ENCODE measurements at regions not wholly inside any gene's neighbourhood (a gene's known extent, or its start where the extent isn't known, plus 50 kb on each side); places are given as distances from the start of the nearest gene placed in this dataset.

GRCh38 chr10:129191797-129192196 lies 275.2 kb upstream of the MGMT start:
- in situ Hi-C loops (cut with MboI; ENCODE audit: low sequenced_read_pairs, unreplicated experiment): no loop called here
- TF ChIP-seq CTCF (IDR thresholded peaks at IDR 0.05; ENCODE audit: borderline replicate concordance, control extremely low read depth, extremely low read depth, insufficient read depth, missing control alignments): no peak

GRCh38 chr10:129192344-129193128 lies 274.5 kb upstream of the MGMT start:
- no peak for TF ChIP-seq CTCF (IDR thresholded peaks at IDR 0.05; ENCODE audit: borderline replicate concordance, control extremely low read depth, extremely low read depth, insufficient read depth, missing control alignments)
- in situ Hi-C loops (cut with MboI; ENCODE audit: low sequenced_read_pairs, unreplicated experiment): no loop called here
- DNase-seq (ENCODE audit: low spot score): no peak

More at GRCh38 chr10:129191797-129192196, 275.2 kb upstream of the MGMT start:
- DNase-seq (ENCODE audit: low spot score): no peak

- in situ Hi-C loops (cut with MboI; ENCODE audit: low sequenced_read_pairs, unreplicated experiment): no loop called here
- no peak for TF ChIP-seq CTCF (IDR thresholded peaks at IDR 0.05; ENCODE audit: borderline replicate concordance, control extremely low read depth, extremely low read depth, insufficient read depth, missing control alignments)
- DNase-seq (ENCODE audit: low spot score): no peak
Measured at GRCh38 chr10:129193148-129193547, 273.9 kb upstream of the MGMT start.

DNA sequence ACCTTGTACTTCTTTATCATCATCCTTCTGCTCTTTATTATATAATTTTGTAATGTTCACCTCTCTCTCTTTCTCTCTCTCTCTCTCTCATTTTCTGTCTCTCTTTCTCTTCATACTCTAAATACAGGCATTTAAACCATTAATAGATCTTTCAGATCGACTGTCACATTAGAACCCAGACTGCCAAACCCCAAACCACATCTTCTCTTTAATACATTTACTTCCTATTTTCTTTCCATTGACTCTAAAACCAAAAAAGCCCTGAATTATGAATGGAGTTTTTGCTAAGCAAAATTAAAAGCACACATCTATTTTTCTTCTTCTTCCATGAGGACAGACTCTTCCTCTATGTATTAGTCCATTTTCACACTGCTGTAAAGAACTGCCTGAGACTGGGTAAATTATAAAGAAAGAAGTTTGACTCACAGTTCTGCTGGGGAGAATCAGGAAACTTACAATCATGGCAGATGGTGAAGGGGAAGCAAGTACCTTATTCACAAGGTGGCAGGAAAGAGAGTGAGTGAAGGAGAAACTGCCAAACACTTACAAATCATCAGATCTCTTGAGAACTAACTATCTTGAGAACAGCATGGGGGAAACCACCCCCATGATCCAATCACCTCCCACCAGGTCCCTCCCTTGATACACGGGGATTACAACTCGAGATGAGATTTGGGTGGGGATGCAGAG lies 272.7 kb upstream of the MGMT start:
- no peak for TF ChIP-seq CTCF (IDR thresholded peaks at IDR 0.05; ENCODE audit: borderline replicate concordance, control extremely low read depth, extremely low read depth, insufficient read depth, missing control alignments)
- in situ Hi-C loops (cut with MboI; ENCODE audit: low sequenced_read_pairs, unreplicated experiment): no loop called here
- no peak for DNase-seq (ENCODE audit: low spot score)

GRCh38 chr10:129199826-129200225 lies 267.2 kb upstream of the MGMT start:
- in situ Hi-C loops (cut with MboI; ENCODE audit: low sequenced_read_pairs, unreplicated experiment): no loop called here
- no peak for TF ChIP-seq CTCF (IDR thresholded peaks at IDR 0.05; ENCODE audit: borderline replicate concordance, control extremely low read depth, extremely low read depth, insufficient read depth, missing control alignments)
- no peak for DNase-seq (ENCODE audit: low spot score)

- in situ Hi-C loops (cut with MboI; ENCODE audit: low sequenced_read_pairs, unreplicated experiment): no loop called here
- DNase-seq (ENCODE audit: low spot score): no peak
- no peak for TF ChIP-seq CTCF (IDR thresholded peaks at IDR 0.05; ENCODE audit: borderline replicate concordance, control extremely low read depth, extremely low read depth, insufficient read depth, missing control alignments)
Measured at GRCh38 chr10:129203819-129204218, 263.2 kb upstream of the MGMT start.
